ENCODE measurements at regions not wholly inside any gene's neighbourhood (a gene's known extent, or its start where the extent isn't known, plus 50 kb on each side); places are given as distances from the start of the nearest gene placed in this dataset.

- TF ChIP-seq USF1 (IDR thresholded peaks at IDR 0.05) (no peak), EGR1 (IDR thresholded peaks at IDR 0.05) (no peak), CEBPB (IDR thresholded peaks at IDR 0.05) (no peak), ZBTB7A (IDR thresholded peaks at IDR 0.05; ENCODE audit: low read depth) (no peak), TCF12 (IDR thresholded peaks at IDR 0.05; ENCODE audit: low read depth) (no peak), EP300 (IDR thresholded peaks at IDR 0.05; ENCODE audit: borderline replicate concordance) (no peak), MAX (IDR thresholded peaks at IDR 0.05) (no peak), REST (IDR thresholded peaks at IDR 0.05; ENCODE audit: low read depth) (no peak), YY1 (IDR thresholded peaks at IDR 0.05; ENCODE audit: low read depth) (no peak)
Observed at GRCh38 chr5:160919626-160920025, 67.6 kb upstream of the ATP10B start.

- no peak for TF ChIP-seq MAX (IDR thresholded peaks at IDR 0.05)
- TF ChIP-seq CEBPB (IDR thresholded peaks at IDR 0.05): no peak
- TF ChIP-seq TAF1 (IDR thresholded peaks at IDR 0.05; ENCODE audit: low read depth): no peak
- no peak for TF ChIP-seq YY1 (IDR thresholded peaks at IDR 0.05; ENCODE audit: low read depth)
- no peak for TF ChIP-seq REST (IDR thresholded peaks at IDR 0.05; ENCODE audit: low read depth)
- no peak for TF ChIP-seq USF1 (IDR thresholded peaks at IDR 0.05)
- TF ChIP-seq ZBTB7A (IDR thresholded peaks at IDR 0.05; ENCODE audit: low read depth): no peak
- no peak for TF ChIP-seq TEAD4 (IDR thresholded peaks at IDR 0.05)
- TF ChIP-seq CREB1 (IDR thresholded peaks at IDR 0.05; ENCODE audit: low read depth): no peak
- TF ChIP-seq EP300 (IDR thresholded peaks at IDR 0.05; ENCODE audit: borderline replicate concordance): no peak
- no peak for TF ChIP-seq RAD21 (IDR thresholded peaks at IDR 0.05; ENCODE audit: low read depth)
- TF ChIP-seq EGR1 (IDR thresholded peaks at IDR 0.05): no peak
Observed at GRCh38 chr5:160918386-160918785, 66.4 kb upstream of the ATP10B start.

GRCh38 chr5:160906090-160906489 is 54.1 kb upstream of the ATP10B start:
- TF ChIP-seq RAD21 (IDR thresholded peaks at IDR 0.05; ENCODE audit: low read depth): no peak
- TF ChIP-seq USF1 (IDR thresholded peaks at IDR 0.05): no peak
- no peak for TF ChIP-seq FOXM1 (IDR thresholded peaks at IDR 0.05; ENCODE audit: borderline replicate concordance, low read depth)
- no peak for TF ChIP-seq ZBTB7A (IDR thresholded peaks at IDR 0.05; ENCODE audit: low read depth)
- no peak for TF ChIP-seq TEAD4 (IDR thresholded peaks at IDR 0.05)
- TF ChIP-seq TAF1 (IDR thresholded peaks at IDR 0.05; ENCODE audit: low read depth): no peak
- no peak for TF ChIP-seq CREB1 (IDR thresholded peaks at IDR 0.05; ENCODE audit: low read depth)
- TF ChIP-seq REST (IDR thresholded peaks at IDR 0.05; ENCODE audit: low read depth): no peak
- no peak for TF ChIP-seq NFIC (IDR thresholded peaks at IDR 0.05)
- TF ChIP-seq EP300 (IDR thresholded peaks at IDR 0.05; ENCODE audit: borderline replicate concordance): no peak
- no peak for TF ChIP-seq TCF12 (IDR thresholded peaks at IDR 0.05; ENCODE audit: low read depth)
- no peak for TF ChIP-seq YY1 (IDR thresholded peaks at IDR 0.05; ENCODE audit: low read depth)
- TF ChIP-seq CEBPB (IDR thresholded peaks at IDR 0.05): no peak
- no peak for TF ChIP-seq MAX (IDR thresholded peaks at IDR 0.05)

- no peak for TF ChIP-seq TEAD4 (IDR thresholded peaks at IDR 0.05)
- TF ChIP-seq TCF12 (IDR thresholded peaks at IDR 0.05; ENCODE audit: low read depth): no peak
- TF ChIP-seq NFIC (IDR thresholded peaks at IDR 0.05): no peak
- no peak for TF ChIP-seq MAX (IDR thresholded peaks at IDR 0.05)
- TF ChIP-seq EGR1 (IDR thresholded peaks at IDR 0.05): no peak
- no peak for TF ChIP-seq USF1 (IDR thresholded peaks at IDR 0.05)
- TF ChIP-seq TAF1 (IDR thresholded peaks at IDR 0.05; ENCODE audit: low read depth): no peak
- no peak for TF ChIP-seq RAD21 (IDR thresholded peaks at IDR 0.05; ENCODE audit: low read depth)
- TF ChIP-seq FOXM1 (IDR thresholded peaks at IDR 0.05; ENCODE audit: borderline replicate concordance, low read depth): no peak
- no peak for TF ChIP-seq CREB1 (IDR thresholded peaks at IDR 0.05; ENCODE audit: low read depth)
- no peak for TF ChIP-seq REST (IDR thresholded peaks at IDR 0.05; ENCODE audit: low read depth)
- no peak for TF ChIP-seq YY1 (IDR thresholded peaks at IDR 0.05; ENCODE audit: low read depth)
- TF ChIP-seq EP300 (IDR thresholded peaks at IDR 0.05; ENCODE audit: borderline replicate concordance): no peak
- TF ChIP-seq CEBPB (IDR thresholded peaks at IDR 0.05): no peak
- TF ChIP-seq ZBTB7A (IDR thresholded peaks at IDR 0.05; ENCODE audit: low read depth): no peak
Observed at GRCh38 chr5:160905285-160905684, 53.3 kb upstream of the ATP10B start.
